Inflammatory macrophage treated with lipopolysaccharide for 4 hours (primary cell): ENCODE measurements at regions not wholly inside any gene's neighbourhood (a gene's known extent, or its start where the extent isn't known, plus 50 kb on each side); places are given as distances from the start of the nearest gene placed in this dataset.
A peak's percentile ranks its signal among the peaks of the same experiment; 100 is the strongest.

Source experiments
- DNase-seq: peaks from one replicate; pipeline ENCODE4 v3.0.0-alpha.2; 2020

DNA sequence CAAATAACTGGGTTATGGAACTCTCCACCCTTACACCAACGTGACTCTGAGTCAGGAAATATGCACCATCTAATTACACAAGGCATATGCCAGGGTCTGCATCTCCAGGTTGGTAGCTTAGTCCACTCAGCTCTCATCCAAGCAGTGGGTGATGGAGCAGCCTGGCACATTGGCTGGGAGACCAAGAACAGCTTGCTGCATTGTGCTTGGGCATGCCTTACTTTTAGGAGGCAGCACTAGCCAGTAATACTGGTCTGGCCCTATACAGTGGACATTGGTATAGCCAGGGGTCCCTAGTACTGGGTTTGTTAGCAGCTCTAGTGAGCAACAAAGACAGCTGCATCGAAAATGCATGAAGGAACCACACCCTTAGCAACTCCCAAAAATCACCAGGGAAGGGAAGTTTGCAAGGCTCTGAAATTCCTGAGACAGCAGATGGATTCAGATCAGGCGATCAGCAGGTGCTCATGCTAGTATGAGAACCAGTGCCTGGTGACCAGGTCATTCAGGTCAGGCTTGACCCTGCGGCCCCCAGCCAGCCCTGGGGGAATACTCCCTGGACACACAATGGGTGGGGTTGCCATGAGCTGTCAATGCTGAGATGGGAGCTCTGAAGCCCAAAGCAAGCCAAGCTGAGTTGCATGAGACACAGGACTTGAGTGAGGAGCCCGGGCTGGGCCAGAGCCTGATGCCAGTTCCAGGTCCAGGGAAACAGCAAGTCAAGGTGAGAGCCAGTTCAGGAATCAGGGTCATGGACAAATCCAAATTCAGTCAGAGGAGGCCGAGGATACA is 217.9 kb upstream of the ZMIZ1 start:
- DNase-seq, result no peak

DNA sequence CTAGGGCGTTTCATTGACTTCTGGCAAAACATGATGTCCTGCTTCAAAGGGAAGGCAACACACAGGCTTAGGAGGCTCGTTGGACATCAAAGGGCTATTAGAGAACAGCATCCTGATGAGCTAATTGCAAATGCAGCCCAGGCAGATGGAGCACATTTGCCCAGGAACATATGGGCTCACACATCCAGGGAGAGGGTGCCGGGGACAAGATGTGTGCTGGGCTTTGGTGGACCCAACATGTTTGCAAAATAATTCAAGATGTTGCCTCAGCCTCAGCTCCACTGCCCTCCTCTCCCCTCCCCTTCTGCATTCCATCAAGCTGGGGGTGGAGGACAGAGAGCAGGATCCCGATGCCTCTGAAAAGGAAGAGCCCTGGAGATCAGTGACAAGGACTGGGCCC is 217.1 kb upstream of the ZMIZ1 start:
- DNase-seq, result no peak

- peak; percentile 27 for DNase-seq
Observed at GRCh38 chr10:78852466-78853240, 216.1 kb upstream of the ZMIZ1 start.

DNA sequence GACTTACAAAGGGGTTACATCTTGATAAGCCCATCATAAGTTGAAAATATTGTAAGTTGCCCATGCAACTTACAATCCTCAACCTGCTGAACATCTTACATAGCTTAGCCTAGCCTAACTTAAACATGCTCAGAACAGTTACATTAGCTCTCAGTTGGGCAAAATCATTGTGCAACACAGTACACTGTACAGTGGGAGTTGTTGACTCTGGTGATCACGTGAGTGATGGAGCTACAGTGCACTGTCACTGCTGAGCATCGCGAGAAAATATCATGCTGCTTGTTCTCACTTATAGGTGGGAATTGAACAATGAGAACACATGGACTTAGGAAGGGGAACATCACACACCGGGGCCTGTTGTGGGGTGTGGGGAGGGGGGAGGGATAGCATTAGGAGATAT is 214.9 kb upstream of the ZMIZ1 start:
- peak; percentile 56 for DNase-seq

DNA sequence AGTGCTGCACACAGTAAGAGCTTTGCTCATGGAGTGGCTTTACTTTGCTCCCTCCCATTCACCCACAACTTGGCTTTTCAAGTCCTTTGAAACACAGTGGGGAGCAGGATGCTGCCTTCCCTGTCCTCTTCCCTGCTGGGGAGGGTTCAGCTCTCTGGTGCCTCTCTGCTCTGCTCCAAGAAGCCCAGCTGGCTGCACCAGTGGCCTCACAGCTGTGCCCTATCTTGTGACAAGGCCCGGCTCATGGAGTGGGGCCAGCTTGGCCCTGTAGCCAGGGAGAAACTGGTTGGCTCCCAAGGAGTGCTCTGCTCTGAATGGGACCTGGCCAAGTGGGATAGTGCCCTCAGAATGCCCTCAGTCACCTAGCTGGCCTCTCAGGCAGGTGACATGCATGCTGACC is 212.3 kb upstream of the ZMIZ1 start:
- DNase-seq, result no peak

DNA sequence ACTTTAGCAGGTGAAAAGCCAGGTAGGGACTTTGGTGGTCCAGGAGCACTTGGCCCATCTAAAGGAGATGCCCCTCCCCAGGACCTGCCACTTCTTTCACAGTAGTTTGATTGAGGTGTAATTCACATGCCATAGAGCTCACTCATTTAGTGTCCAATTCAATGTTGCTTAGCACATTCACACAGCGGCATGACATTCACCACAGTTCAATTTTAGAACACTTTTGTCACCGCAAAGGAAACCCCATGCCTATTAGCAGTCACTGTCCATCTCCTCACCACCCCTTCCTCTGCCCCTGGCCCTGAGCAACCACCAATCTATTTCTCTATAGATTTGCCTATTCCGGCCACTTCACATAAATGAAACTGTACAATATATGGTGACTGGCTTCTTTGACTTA is 211.6 kb upstream of the ZMIZ1 start:
- DNase-seq, result no peak

DNA sequence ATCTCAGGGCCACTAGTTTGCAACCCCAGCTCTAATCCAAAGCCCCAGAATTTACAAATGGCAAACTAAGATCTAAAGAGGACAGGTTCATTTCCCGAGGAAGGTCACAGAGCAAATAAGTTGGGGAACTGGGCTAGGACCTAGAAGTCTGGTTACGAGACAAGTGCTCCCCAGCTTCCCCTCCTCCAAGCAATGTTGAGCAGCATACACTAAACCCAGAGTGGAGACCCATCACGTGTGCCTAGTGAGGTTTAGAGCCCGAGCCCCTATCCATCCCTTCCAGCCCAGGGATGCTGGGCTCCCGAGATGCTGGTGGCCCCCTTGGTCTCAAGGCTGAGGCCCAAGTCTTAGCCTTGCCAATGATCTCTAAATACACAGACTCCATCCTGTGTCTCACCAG is 209.5 kb upstream of the ZMIZ1 start:
- no peak for DNase-seq

- no peak for DNase-seq
Observed at GRCh38 chr10:78859769-78860168, 209.0 kb upstream of the ZMIZ1 start.

GRCh38 chr10:78860260-78860914 is 208.4 kb upstream of the ZMIZ1 start:
- DNase-seq, result no peak

- no peak for DNase-seq
Observed at GRCh38 chr10:78861529-78862327, 207.0 kb upstream of the ZMIZ1 start.

DNA sequence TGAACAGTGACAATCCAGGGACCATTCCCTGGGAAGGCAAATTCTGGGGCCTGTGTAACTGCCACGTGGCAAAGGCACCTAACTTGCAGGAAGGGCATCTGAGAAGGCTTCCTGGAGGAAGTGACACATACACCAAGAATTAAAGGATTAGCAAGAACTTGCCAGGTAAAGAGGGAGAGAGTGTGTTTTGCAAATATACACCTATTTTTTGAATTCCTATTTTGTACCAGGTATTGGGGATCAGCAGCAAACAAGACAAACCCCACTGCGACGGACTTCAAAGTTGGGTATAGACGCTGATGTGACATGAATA is 206.5 kb upstream of the ZMIZ1 start:
- DNase-seq, result no peak

DNA sequence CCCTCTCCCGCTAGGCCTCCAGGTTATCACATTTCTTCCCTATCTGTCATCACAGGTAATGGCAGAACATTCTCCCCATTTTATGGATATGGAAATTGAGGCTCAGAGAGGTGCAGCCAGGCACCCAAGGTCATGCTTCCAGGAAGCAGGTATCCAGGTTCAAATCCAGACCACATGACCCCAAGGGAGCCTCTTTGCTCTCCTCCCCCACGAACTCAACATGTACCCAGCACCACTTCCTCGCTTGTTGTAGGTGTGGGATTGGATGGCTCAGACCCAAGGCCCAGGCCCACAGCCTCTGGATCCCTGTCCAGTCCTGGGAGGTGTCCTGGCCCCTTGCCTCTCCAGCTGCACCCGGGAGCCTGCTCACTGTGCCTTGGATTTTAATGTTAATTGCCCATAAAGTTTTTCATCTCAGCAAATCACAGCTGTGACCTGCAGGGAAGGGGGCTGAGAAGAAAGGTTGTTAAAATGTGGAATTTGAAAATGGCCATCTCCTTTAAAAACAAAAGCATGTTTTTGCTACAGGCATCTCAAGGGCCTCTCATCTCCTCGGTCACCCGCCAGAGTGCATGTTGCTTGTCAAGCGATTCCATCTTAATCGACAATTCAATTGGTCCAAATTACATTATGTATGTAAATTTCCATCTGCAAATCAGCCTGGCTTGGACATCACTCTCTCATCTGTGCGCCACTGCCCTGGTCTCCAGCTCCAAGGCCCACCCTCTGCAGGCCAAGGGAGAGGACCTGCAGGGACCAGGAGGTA is 205.4 kb upstream of the ZMIZ1 start:
- DNase-seq, result no peak

GRCh38 chr10:78863906-78864239 is 204.9 kb upstream of the ZMIZ1 start:
- DNase-seq, result no peak

DNA sequence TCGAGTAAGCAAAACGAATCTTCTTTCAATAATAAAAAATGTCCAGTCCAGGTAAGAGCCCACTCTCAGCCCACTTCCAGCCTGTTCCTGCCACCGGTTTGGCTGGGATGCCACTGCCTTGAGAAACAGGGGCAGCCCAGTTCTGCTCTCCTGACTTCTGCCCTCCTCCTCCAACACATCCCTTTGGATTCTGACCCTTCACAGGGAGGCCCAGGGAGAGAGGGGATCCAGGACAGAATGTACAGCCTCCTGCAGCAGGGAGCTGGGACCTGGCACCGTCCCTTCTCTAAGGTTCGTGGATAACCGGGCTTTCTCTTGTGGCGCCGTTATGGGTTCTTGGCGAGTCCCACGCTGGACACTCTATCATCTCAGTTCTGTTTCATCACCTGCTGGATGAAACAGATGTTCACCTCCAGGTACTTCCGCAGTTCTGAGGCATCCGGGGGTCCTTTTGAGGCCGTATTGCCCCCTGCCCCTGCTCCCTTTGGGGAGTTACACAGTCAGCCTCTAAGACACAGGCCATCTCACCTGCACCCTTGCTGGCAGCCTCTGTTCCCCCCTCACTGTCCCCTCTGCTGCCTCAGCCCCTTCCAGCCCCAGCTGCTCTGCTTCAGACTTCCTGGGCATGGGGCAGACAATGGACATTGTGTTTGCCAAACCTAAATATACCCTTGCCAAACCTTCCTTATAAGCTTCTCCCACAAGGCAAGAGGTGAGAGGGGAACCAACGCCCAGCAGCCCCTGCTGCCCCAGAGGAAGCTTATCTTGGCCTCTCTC is 203.8 kb upstream of the ZMIZ1 start:
- no peak for DNase-seq

- DNase-seq, result no peak
Observed at GRCh38 chr10:78865538-78865875, 203.3 kb upstream of the ZMIZ1 start.

- no peak for DNase-seq
Observed at GRCh38 chr10:78865931-78866717, 202.6 kb upstream of the ZMIZ1 start.

GRCh38 chr10:78866731-78867554 is 201.8 kb upstream of the ZMIZ1 start:
- DNase-seq, result no peak

- no peak for DNase-seq
Observed at GRCh38 chr10:78867555-78867939, 201.2 kb upstream of the ZMIZ1 start.

GRCh38 chr10:78868048-78868447 is 200.7 kb upstream of the ZMIZ1 start:
- no peak for DNase-seq

DNA sequence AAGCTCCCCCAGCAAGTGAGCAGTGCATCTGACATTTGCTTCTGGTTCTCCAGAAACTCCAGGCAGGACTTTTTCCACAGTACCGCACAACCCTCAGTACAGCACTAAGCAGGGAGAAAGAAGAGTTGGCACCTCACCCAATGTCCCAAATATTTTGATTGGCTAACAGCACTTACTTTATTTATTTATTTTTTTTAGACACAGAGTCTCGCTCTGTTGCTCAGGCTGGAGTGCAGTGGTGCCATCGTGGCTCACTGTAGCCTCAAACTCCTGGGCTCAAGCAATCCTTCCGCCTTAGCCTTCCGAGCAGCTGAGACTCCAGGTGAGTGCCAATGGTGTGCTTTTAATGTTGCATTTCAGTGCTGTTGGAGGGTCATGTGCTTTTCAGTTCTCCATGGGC is 200.3 kb upstream of the ZMIZ1 start:
- DNase-seq, result no peak
